ENCODE measurements at regions not wholly inside any gene's neighbourhood (a gene's known extent, or its start where the extent isn't known, plus 50 kb on each side); places are given as distances from the start of the nearest gene placed in this dataset.

DNA sequence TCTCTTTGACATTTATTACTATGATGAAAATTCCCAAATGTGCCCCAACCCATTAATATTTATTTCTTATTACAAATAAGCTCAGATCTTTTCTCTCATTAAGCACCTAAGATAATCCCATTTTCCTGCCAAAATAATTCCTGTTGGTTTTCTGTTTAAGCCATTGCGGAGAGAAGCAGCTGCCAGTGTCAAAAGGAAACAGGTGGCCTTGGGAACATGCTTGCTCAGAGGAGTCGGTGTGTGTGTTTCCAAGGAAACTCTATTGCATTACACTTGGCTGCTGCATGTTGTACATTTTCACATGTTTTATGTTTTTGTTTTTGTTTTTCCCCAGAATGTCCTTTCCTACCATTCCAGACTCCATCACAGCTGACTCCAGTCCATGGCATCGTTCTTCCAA, 56.4 kb downstream of the CD24 start:
- DNase-seq (ENCODE audit: extremely low read depth, low read depth), result no peak
- no peak overlapping the region for H3K4me3 ChIP-seq (replicated peaks; ENCODE audit: low read depth, low read length)
- TF ChIP-seq, protein P1, sequence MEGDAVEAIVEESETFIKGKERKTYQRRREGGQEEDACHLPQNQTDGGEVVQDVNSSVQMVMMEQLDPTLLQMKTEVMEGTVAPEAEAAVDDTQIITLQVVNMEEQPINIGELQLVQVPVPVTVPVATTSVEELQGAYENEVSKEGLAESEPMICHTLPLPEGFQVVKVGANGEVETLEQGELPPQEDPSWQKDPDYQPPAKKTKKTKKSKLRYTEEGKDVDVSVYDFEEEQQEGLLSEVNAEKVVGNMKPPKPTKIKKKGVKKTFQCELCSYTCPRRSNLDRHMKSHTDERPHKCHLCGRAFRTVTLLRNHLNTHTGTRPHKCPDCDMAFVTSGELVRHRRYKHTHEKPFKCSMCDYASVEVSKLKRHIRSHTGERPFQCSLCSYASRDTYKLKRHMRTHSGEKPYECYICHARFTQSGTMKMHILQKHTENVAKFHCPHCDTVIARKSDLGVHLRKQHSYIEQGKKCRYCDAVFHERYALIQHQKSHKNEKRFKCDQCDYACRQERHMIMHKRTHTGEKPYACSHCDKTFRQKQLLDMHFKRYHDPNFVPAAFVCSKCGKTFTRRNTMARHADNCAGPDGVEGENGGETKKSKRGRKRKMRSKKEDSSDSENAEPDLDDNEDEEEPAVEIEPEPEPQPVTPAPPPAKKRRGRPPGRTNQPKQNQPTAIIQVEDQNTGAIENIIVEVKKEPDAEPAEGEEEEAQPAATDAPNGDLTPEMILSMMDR (IDR thresholded peaks at IDR 0.05; ENCODE audit: low read depth, low read length, missing control alignments), result no peak

DNA sequence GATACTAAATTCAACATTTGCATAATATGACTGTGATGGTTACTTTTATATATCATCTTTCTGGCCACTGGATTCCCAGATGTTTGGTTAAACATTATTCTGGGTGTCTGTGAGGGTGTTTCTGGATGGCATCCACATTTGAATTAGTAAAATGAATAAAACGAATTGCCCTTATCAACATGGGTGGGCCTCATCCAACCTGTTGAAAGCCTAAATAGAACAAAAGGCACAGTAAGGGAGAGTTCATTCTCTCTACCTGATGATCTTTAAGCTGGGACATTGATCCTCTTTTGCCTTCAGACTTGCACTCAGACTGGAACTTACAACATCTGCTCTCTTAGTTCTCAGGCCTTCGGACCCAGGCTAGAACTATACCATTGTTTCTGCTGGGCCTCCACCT, 57.6 kb downstream of the CD24 start:
- TF ChIP-seq, protein P1 (IDR thresholded peaks at IDR 0.05; ENCODE audit: low read depth, low read length, missing control alignments), result no peak

DNA sequence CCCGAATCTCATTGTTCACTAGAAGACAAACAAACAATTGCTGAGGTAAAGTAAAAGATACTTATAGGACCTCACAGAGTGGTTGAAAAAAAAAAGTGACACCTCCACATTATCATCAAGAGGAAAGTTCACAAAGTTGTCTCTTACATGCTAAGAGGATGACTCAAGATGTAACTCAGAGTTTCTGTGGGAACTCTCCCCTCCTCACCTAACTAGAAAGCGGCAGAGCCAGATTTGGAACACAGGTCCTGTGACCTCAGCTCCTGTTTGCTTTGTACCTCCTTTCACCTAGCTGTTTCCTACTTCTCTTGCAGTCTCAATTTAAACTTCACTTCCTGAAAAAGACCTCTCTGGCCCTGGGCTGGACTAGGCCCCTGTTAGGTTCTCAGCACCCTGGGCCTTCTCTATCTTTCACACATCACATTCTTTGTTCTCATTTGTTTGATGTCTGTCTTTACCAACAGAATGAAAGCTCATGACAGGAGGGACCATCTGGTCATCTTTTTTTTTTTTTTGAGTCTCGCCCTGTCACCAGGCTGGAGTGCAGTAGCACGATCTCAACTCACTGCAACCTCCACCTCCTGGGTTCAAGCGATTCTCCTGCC, 60.8 kb downstream of the CD24 start:
- no peak overlapping the region for H3K4me3 ChIP-seq (replicated peaks; ENCODE audit: low read depth, low read length)
- TF ChIP-seq, protein P1 (IDR thresholded peaks at IDR 0.05; ENCODE audit: low read depth, low read length, missing control alignments), result no peak
- no peak for DNase-seq (ENCODE audit: extremely low read depth, low read depth)

More for the DNA sequence above, 57.6 kb downstream of the CD24 start:
- no peak overlapping the region for H3K4me3 ChIP-seq (replicated peaks; ENCODE audit: low read depth, low read length)
- no peak for DNase-seq (ENCODE audit: extremely low read depth, low read depth)

DNA sequence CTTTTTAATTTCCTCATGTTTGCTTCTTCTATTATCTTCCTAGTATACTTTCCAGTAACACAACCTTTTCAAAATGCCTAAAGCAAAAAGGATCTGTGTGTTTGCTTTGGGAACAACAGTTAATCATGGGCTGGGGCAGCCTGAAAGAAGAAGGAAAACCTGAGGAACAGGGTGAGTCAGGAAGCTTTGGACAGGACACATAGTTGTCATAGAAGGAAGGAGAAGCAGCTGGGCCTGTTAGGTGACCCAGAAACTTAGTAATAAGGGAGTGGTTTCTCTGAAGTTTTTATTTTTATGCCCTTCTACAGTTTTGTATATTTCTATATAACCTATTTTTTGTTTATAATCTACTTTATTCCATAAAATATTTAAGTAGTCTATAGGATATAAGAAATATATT, 61.4 kb downstream of the CD24 start:
- no peak for DNase-seq (ENCODE audit: extremely low read depth, low read depth)
- H3K4me3 ChIP-seq (replicated peaks; ENCODE audit: low read depth, low read length), result no peak overlapping the region
- TF ChIP-seq, protein P1 (IDR thresholded peaks at IDR 0.05; ENCODE audit: low read depth, low read length, missing control alignments), result no peak

DNA sequence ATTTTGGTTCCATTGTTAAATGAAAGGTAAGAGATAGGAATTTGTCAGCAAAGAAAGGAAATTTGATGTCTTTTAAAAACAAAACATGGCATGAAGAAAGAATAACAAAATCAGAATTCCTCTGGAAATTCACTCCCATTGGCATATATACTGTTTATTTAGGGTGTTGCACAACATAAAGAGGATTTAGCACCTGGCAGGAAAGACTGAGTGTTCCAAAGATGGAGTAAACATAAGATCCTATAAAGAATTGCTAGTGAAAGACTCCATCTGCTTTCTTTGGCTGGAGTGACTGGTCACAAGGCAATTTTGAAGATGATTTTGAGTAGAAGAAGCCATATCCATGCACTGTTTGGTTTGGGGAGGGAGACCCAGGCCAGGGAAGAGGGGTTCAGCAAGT, 62.4 kb downstream of the CD24 start:
- TF ChIP-seq, protein P1 (IDR thresholded peaks at IDR 0.05; ENCODE audit: low read depth, low read length, missing control alignments), result no peak
- H3K4me3 ChIP-seq (replicated peaks; ENCODE audit: low read depth, low read length), result no peak overlapping the region
- DNase-seq (ENCODE audit: extremely low read depth, low read depth), result no peak

DNA sequence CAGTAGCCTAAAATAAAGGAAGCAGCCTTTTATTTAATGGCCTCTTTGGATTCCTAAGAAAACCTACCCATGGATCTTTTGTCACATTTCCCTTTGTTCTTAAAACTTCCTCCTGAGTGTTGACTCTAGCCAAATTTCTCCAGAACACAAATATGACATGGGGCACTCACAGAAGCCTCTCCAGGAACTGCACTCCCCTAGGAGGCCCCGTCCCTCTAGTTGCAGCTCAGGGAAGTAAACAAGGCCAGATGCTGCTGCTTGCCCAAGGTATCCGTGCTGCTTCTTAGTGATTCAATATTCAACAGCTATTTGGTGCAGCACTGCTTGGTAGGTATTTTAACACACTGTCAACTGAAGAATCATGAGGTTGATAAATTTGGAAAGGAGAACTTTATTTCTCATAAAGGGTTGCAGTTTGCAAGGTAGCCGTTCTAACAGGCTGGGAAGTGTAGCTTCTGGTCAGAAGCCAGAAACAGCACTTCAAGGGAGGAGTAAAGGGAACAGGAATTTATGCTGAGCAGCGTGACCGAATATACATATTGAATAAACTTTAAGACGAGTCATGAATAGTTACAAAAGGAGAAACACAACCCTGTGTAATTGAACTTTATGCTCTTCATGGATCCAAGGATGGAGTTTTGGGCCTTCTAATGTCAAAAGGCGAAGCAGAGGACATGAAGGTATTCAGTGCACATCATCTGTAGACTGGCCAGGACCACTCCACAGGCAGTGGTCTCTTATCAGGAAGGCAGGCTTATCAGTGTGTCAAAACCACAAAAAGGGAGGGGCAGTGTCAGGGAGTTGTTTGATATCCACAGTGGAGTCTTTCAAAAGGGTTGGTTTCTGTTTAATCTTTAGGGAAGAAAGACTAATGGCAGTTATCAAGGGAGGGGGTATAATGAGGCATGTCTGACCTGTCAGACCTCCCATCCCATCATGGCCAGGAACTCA, 63.3 kb downstream of the CD24 start:
- no peak overlapping the region for H3K4me3 ChIP-seq (replicated peaks; ENCODE audit: low read depth, low read length)
- DNase-seq (ENCODE audit: extremely low read depth, low read depth), result no peak
- TF ChIP-seq, protein P1 (IDR thresholded peaks at IDR 0.05; ENCODE audit: low read depth, low read length, missing control alignments), result no peak

Measured in HFF-Myc (cell line).